ENCODE measurements at regions not wholly inside any gene's neighbourhood (a gene's known extent, or its start where the extent isn't known, plus 50 kb on each side); places are given as distances from the start of the nearest gene placed in this dataset.

- no peak for TF ChIP-seq POLR2A (IDR thresholded peaks at IDR 0.05; ENCODE audit: low read depth)
- no peak for TF ChIP-seq CTCF (IDR thresholded peaks at IDR 0.05)
Observed at GRCh38 chr1:42086146-42086545, 67.1 kb upstream of the GUCA2B start.

All from esophagus muscularis mucosa (tissue), 3 donors.